Testis (tissue), 2 donors: ENCODE measurements at regions not wholly inside any gene's neighbourhood (a gene's known extent, or its start where the extent isn't known, plus 50 kb on each side); places are given as distances from the start of the nearest gene placed in this dataset.

Experiments used
- DNase-seq: peaks from one replicate; pipeline ENCODE4 v3.0.0-alpha.2; 2019
- H3K27ac ChIP-seq, 2 donors: fragments of 200-600 bp; sonication (generic); one replicate each; pipeline ENCODE4 v1.5.1; 2019
- H3K27me3 ChIP-seq: fragments of 200-600 bp; sonication (generic); one replicate; pipeline ENCODE4 v1.5.1; 2019
- H3K36me3 ChIP-seq: fragments of 200-600 bp; sonication (generic); one replicate; pipeline ENCODE4 v1.5.1; 2017; ENCODE audit warnings: low read depth; ENCODE audit errors: missing control alignments
- H3K4me1 ChIP-seq: fragments of 200-600 bp; sonication (generic); one replicate; pipeline ENCODE4 v1.5.1; 2019
- H3K4me3 ChIP-seq, 2 donors: fragments of 200-600 bp; sonication (generic); one replicate each; pipeline ENCODE4 v1.5.1; 2017 to 2019
- H3K9me3 ChIP-seq: fragments of 200-600 bp; sonication (generic); one replicate; pipeline ENCODE4 v1.5.1; 2017
- POLR2A ChIP-seq: fragments of 450-650 bp; IDR thresholded peaks from one replicate; pipeline ENCODE4 v1.6.1; 2017; ENCODE audit warnings: antibody characterized with exemption, mild to moderate bottlenecking, moderate library complexity
- WGBS, 2 donors: methylation state at CpG; one replicate each; pipeline ENCODE4 v1.1.5; 2018; 5-methylcytosine and 5-hydroxymethylcytosine counted together
- intact Hi-C: fragments of 100-400 bp; cut with DNase I; formaldehyde crosslinking; loops from one replicate; pipeline ENCODE4 v1.15.1; 2023; ENCODE audit warnings: low total_unique reads
- TF ChIP-seq, protein P1 (sequence below), 3 experiments: fragments of 450-650 bp in 2 of 3; fragments of 200-600 bp in 1 of 3; sonication (generic) in 1 of 3; IDR thresholded peaks; one replicate each; pipeline ENCODE4 v1.5.1; 2016 to 2019; ENCODE audit warnings: antibody characterized with exemption in 3 of 3, mild to moderate bottlenecking in 2 of 3, moderate library complexity in 1 of 3

DNA sequence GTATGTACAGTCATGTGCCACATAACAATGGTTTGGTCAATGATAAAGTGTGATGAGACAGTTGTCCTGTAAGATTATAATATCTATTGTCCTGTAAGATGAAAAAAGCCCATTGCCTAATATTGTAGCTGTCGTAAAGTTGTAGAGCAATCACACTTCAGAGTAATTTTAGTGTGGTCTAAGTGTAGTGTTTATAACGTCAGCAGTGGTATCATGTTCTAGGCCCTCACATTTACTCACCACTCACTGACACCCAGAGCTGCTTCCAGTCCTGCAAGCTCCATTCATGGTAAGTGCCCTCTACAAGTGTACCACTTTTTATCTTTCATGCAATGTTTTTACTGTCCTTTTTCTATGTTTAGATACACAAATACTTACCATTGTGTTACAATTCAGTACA, 259.9 kb upstream of the RAB4A start:
- Histone ChIP-seq H3K9me3 (no peaks in the 10 kb centered on the region), H3K27ac (no peak overlapping the region), H3K4me3 (no peak overlapping the region), H3K4me1 (peaks cover 12% of the 10 kb centered on the region), H3K27me3 (no peaks in the 10 kb centered on the region), H3K36me3 (no peaks in the 10 kb centered on the region)
- 85 to 94% methylated on average over 2 of the region's 2 CpGs for WGBS, 2 donors
- TF ChIP-seq POLR2A = no peak
- TF ChIP-seq, protein P1, sequence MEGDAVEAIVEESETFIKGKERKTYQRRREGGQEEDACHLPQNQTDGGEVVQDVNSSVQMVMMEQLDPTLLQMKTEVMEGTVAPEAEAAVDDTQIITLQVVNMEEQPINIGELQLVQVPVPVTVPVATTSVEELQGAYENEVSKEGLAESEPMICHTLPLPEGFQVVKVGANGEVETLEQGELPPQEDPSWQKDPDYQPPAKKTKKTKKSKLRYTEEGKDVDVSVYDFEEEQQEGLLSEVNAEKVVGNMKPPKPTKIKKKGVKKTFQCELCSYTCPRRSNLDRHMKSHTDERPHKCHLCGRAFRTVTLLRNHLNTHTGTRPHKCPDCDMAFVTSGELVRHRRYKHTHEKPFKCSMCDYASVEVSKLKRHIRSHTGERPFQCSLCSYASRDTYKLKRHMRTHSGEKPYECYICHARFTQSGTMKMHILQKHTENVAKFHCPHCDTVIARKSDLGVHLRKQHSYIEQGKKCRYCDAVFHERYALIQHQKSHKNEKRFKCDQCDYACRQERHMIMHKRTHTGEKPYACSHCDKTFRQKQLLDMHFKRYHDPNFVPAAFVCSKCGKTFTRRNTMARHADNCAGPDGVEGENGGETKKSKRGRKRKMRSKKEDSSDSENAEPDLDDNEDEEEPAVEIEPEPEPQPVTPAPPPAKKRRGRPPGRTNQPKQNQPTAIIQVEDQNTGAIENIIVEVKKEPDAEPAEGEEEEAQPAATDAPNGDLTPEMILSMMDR (IDR thresholded peaks at IDR 0.05) = no peak
- intact Hi-C loops = no loop called here
- no peak for DNase-seq

DNA sequence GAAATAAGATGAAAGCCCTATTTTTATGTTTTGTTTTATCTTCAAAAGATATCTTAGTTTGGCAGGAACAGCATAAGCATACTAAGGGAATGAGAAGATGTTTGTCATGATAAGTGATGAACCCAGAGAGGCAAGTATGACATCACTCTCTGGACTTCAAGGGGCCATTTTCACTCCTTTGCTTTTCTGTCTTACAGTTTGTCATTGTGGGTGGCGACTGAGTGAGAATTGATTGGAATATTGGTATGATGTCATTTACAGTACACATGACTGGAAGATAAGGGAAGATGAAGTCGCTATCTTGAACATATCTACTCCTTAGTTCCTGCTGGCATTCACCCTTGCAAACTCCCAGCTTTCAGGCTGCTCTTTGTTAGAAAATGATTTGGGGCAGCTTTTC, 258.1 kb upstream of the RAB4A start:
- Histone ChIP-seq H3K27me3 (no peaks in the 10 kb centered on the region), H3K9me3 (no peaks in the 10 kb centered on the region), H3K27ac (no peak overlapping the region), H3K4me3 (no peak overlapping the region), H3K36me3 (no peaks in the 10 kb centered on the region), H3K4me1 (peaks cover 14% of the 10 kb centered on the region)
- TF ChIP-seq POLR2A = no peak
- TF ChIP-seq, protein P1 (IDR thresholded peaks at IDR 0.05) = no peak
- 84 to 90% methylated on average over 2 of the region's 2 CpGs for WGBS, 2 donors
- intact Hi-C loops = no loop called here
- no peak for DNase-seq

DNA sequence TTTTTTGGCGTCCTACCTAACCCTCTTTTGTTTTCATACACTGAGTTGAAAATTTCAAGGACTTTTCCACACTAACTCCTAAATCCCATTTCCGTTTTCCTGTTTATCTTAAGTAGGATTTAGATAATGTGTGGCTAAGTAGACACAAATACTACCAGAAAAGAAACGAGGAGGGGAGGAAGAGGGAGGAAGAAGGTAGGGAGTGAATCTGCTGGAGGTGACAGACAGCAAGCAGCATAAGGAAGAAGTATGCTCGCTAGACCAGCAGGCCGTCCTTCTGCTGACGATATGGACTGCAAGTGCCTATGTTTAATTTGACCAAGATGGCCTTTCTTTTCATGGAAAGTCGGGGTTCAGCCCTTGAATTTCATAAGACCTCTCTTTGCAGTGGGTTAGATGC, 256.9 kb upstream of the RAB4A start:
- DNase-seq = no peak
- TF ChIP-seq, protein P1 (IDR thresholded peaks at IDR 0.05) = no peak
- TF ChIP-seq POLR2A = no peak
- Histone ChIP-seq H3K4me1 (peaks cover 16% of the 10 kb centered on the region), H3K9me3 (no peaks in the 10 kb centered on the region), H3K27ac (no peak overlapping the region), H3K4me3 (no peak overlapping the region), H3K36me3 (no peaks in the 10 kb centered on the region), H3K27me3 (no peaks in the 10 kb centered on the region)
- intact Hi-C loops = no loop called here
- WGBS, 2 donors = 48 to 56% methylated on average over 7 of the region's 7 CpGs

DNA sequence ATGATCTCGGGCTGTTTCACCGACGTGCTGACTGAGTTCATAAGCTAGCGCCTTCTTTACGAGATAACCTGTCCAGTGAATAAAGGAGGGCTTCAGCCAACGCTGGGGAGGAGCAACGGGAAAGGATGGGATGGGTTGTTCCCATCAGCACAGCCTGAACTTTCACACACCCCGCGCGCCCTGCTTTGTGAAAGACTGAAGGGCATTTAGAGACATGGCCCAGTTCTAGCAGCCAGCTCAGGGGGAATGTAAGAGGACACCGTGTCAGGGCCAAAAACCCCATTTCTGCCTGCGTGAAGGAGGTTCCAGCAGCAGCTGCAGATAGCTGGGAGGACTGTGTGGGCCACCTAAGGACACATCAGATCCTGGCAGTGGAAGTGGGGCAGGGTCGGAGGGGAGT, 255.1 kb upstream of the RAB4A start:
- peak overlapping the region in 1 of 2 donors; percentile 3 for H3K27ac ChIP-seq
- peak; percentile 74 for DNase-seq
- TF ChIP-seq, protein P1 (IDR thresholded peaks at IDR 0.05) = no peak
- no peak for TF ChIP-seq POLR2A
- WGBS, 2 donors = 28 to 40% methylated on average over 13 of the region's 13 CpGs
- no peaks in the 10 kb centered on the region for H3K9me3 ChIP-seq
- H3K4me3 ChIP-seq = no peak overlapping the region
- no peaks in the 10 kb centered on the region for H3K27me3 ChIP-seq
- H3K36me3 ChIP-seq = no peaks in the 10 kb centered on the region
- H3K4me1 ChIP-seq = peaks cover 21% of the 10 kb centered on the region
- intact Hi-C loops = no loop called here

DNA sequence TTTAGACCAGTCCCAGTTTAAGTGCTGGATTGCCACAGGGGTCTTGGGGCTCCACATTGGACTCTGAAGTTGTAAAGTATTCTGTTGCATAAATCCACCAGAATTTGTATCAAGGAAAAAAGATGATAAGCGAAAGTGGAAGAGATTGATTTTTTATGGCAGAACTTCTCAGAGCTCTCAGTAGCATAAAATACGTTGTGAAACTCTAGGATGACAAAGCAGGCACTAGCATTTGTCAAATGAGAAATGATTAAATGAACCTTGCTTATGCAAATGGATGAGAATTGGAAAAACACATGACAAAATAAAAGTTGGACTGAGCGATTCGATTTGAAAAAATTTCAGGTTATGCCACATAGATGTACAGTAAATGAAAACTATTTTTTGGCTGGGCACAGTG, 253.8 kb upstream of the RAB4A start:
- TF ChIP-seq POLR2A = no peak
- TF ChIP-seq, protein P1 (IDR thresholded peaks at IDR 0.05) = no peak
- intact Hi-C loops = no loop called here

More for the DNA sequence above, 253.8 kb upstream of the RAB4A start:
- Histone ChIP-seq H3K27me3 (no peaks in the 10 kb centered on the region), H3K4me3 (no peak overlapping the region), H3K9me3 (no peaks in the 10 kb centered on the region), H3K36me3 (no peaks in the 10 kb centered on the region), H3K4me1 (peaks cover 21% of the 10 kb centered on the region), H3K27ac (no peak overlapping the region)
- 78 to 84% methylated on average over 4 of the region's 4 CpGs for WGBS, 2 donors
- no peak for DNase-seq
